Gastrocnemius medialis (tissue), 4 donors: ENCODE measurements at regions not wholly inside any gene's neighbourhood (a gene's known extent, or its start where the extent isn't known, plus 50 kb on each side); places are given as distances from the start of the nearest gene placed in this dataset.

Source experiments
- POLR2A ChIP-seq, 2 donors: fragments of 450-650 bp; IDR thresholded peaks; one replicate each; pipeline ENCODE4 v1.6.1; 2017; ENCODE audit warnings: antibody characterized with exemption in 2 of 2, mild to moderate bottlenecking in 2 of 2, moderate library complexity in 2 of 2
- TF ChIP-seq, protein P1 (sequence below), 5 experiments: fragments of 450-650 bp in 3 of 5; fragments of 200-600 bp in 2 of 5; sonication (generic) in 2 of 5; IDR thresholded peaks in 4 of 5; conservative IDR thresholded peaks in 1 of 5; 1 replicate in 4 of 5; 2 replicates in 1 of 5; pipeline ENCODE4 v1.5.1; 2016 to 2019; ENCODE audit warnings: antibody characterized with exemption in 5 of 5, mild to moderate bottlenecking in 3 of 5, moderate library complexity in 3 of 5

DNA sequence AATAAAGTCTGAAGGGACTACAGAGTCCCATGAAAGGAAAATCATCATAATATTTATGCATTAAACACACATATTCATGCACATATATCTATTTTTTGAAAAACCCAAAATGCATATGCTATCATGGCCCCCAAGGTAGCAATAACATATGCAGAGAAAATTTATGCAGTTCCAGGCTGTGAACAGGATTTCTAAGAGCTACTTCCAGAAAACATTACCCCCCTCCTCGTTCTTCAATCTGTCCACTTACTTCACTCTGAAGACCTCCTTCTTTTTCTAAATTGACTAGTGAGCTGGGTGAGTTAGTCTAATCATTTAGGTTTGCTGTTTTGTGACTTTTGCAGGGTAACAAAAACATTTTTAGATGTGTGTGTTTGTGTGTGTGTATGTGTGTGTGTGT, 376.4 kb upstream of the ZEB2 start:
- TF ChIP-seq, protein P1, sequence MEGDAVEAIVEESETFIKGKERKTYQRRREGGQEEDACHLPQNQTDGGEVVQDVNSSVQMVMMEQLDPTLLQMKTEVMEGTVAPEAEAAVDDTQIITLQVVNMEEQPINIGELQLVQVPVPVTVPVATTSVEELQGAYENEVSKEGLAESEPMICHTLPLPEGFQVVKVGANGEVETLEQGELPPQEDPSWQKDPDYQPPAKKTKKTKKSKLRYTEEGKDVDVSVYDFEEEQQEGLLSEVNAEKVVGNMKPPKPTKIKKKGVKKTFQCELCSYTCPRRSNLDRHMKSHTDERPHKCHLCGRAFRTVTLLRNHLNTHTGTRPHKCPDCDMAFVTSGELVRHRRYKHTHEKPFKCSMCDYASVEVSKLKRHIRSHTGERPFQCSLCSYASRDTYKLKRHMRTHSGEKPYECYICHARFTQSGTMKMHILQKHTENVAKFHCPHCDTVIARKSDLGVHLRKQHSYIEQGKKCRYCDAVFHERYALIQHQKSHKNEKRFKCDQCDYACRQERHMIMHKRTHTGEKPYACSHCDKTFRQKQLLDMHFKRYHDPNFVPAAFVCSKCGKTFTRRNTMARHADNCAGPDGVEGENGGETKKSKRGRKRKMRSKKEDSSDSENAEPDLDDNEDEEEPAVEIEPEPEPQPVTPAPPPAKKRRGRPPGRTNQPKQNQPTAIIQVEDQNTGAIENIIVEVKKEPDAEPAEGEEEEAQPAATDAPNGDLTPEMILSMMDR (IDR thresholded peaks at IDR 0.05 in 4 of 5, conservative IDR thresholded peaks at IDR 0.05 in 1 of 5), result no peak
- TF ChIP-seq POLR2A (IDR thresholded peaks at IDR 0.05), result no peak
